ENCODE measurements at regions not wholly inside any gene's neighbourhood (a gene's known extent, or its start where the extent isn't known, plus 50 kb on each side); places are given as distances from the start of the nearest gene placed in this dataset.
A peak's percentile ranks its signal among the peaks of the same experiment; 100 is the strongest.

DNA sequence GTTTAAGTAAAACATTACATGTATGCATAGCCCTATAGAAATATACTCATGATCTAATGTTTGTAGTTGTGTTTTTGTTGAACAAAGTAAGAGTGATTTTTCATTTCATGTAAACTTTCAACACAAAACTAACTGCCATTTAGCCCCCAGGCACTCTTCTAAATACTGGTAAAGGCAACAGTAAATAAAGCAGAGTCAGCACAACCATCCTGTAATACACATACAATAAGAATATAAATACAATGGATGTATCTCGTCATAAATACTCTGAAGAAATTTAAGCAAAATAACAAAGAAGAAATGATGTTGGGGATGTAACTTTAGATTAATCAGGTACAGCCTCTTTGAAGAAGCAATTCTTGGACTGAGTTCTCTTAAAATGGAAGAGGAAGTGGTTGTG is 821.2 kb downstream of the ARAP2 start:
- ATAC-seq (no peak), DNase-seq (no peak)
- H3K27ac ChIP-seq, result no peak overlapping the region
- no peaks in the 10 kb centered on the region for H3K36me3 ChIP-seq
- no peaks in the 10 kb centered on the region for H3K4me1 ChIP-seq
- no peaks in the 10 kb centered on the region for H3K27me3 ChIP-seq
- no peak overlapping the region for H3K4me3 ChIP-seq
- no peaks in the 10 kb centered on the region for H3K9me3 ChIP-seq
- 47% methylated on average over 1 of the region's 1 CpG for WGBS (ENCODE audit: insufficient coverage, low coverage, low lambda C conversion rate, missing lambda C conversion rate)
- TF ChIP-seq, protein P1, sequence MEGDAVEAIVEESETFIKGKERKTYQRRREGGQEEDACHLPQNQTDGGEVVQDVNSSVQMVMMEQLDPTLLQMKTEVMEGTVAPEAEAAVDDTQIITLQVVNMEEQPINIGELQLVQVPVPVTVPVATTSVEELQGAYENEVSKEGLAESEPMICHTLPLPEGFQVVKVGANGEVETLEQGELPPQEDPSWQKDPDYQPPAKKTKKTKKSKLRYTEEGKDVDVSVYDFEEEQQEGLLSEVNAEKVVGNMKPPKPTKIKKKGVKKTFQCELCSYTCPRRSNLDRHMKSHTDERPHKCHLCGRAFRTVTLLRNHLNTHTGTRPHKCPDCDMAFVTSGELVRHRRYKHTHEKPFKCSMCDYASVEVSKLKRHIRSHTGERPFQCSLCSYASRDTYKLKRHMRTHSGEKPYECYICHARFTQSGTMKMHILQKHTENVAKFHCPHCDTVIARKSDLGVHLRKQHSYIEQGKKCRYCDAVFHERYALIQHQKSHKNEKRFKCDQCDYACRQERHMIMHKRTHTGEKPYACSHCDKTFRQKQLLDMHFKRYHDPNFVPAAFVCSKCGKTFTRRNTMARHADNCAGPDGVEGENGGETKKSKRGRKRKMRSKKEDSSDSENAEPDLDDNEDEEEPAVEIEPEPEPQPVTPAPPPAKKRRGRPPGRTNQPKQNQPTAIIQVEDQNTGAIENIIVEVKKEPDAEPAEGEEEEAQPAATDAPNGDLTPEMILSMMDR (IDR thresholded peaks at IDR 0.05), result no peak
- no peak for TF ChIP-seq POLR2A (IDR thresholded peaks at IDR 0.05)
- intact Hi-C loops (cut with DNase I), result no loop called here

DNA sequence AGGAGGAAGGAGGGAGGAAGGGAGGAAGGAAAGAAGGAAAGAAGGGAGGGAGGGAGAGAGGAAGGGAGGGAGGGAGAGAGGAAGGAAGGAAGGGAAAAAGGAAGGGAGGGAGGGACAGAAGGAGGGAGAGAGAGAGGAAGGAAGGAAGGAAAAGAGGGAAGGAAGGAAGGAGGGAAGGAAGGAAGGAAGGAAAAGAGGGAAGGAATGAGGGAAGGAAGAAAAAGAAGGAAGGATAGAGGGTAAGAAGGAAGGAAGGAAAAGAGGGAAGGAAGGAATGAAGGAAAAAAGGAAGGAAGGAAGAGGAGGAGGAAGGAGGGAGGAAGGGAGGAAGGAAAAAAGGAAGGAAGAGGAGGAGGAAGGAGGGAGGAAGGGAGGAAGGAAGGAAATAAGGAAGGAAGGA is 796.8 kb downstream of the ARAP2 start:
- no peak overlapping the region for H3K27ac ChIP-seq
- no peaks in the 10 kb centered on the region for H3K4me1 ChIP-seq
- DNase-seq (no peak), ATAC-seq (no peak)
- no peaks in the 10 kb centered on the region for H3K36me3 ChIP-seq
- H3K4me3 ChIP-seq, result no peak overlapping the region
- H3K9me3 ChIP-seq, result no peaks in the 10 kb centered on the region
- H3K27me3 ChIP-seq, result no peaks in the 10 kb centered on the region
- intact Hi-C loops (cut with DNase I), result no loop called here
- TF ChIP-seq, protein P1 (IDR thresholded peaks at IDR 0.05), result no peak
- TF ChIP-seq POLR2A (IDR thresholded peaks at IDR 0.05), result no peak

DNA sequence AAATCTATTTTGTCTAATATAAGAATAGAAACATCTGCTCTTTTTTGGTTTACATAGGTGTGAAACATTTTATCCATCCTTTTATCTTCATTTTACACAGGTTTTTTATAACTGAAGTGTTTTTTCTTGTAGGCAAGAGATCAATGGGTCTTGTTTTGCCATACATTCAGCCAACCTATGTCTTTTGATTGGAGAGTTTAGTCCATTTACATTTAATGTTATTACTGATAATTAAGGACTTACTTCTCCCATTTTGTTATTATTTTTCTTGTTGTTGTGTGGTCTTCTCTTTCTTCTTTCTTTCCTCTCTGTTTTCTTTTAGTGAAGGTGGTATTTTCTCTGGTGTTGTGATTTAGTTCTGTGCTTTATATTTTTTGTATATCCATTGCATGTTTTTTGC is 785.3 kb downstream of the ARAP2 start:
- no peaks in the 10 kb centered on the region for H3K4me1 ChIP-seq
- H3K27me3 ChIP-seq, result no peaks in the 10 kb centered on the region
- intact Hi-C loops (cut with DNase I), result no loop called here
- no peak for ATAC-seq
- H3K27ac ChIP-seq, result no peak overlapping the region
- no peak overlapping the region for H3K4me3 ChIP-seq
- TF ChIP-seq POLR2A (IDR thresholded peaks at IDR 0.05), result no peak
- TF ChIP-seq, protein P1 (IDR thresholded peaks at IDR 0.05), result no peak
- H3K36me3 ChIP-seq, result no peaks in the 10 kb centered on the region
- no peaks in the 10 kb centered on the region for H3K9me3 ChIP-seq
- DNase-seq, result no peak

DNA sequence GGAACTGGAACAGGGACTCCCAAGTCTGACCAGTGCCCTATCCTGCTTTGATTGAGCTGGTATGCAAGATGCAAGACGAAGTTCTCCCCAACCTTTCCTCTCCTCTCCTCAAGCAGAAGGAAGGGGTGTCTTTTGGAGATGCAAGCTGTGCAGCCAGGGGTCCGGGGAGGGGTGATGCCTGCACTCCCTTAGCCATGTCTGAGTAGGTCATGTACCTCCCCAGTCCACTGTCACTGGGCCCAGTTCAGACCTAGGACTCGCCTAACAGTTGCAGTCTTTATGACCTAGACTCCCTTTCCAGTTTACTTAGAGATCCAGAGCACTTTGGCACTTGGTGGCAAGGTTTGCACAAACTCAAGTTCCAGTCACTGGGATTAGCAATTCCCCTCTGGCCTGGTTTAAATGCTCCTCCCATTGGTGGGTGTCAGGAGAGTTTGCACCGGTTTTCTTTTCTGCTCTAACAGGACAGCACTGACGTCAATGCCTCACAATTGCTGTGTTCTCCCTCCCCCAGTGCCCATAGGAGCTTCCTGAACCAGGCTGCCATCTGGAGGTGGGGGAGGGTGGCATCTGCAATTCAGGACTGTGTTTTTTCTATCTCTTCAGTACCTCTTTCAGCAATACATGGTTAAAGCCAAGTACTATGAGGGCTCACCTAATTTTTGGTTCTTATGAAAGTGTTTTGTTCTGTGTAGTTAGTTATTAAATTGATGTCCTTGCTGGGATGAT is 782.2 kb downstream of the ARAP2 start:
- 40% methylated on average over 1 of the region's 5 CpGs for WGBS (ENCODE audit: insufficient coverage, low coverage, low lambda C conversion rate, missing lambda C conversion rate)
- no peak for DNase-seq
- H3K27me3 ChIP-seq, result no peaks in the 10 kb centered on the region
- ATAC-seq, result peak in 1 of 4 donors; percentile 26
- intact Hi-C loops (cut with DNase I), result no loop called here
- no peaks in the 10 kb centered on the region for H3K9me3 ChIP-seq
- H3K27ac ChIP-seq, result no peak overlapping the region
- H3K4me3 ChIP-seq, result no peak overlapping the region
- H3K4me1 ChIP-seq, result no peaks in the 10 kb centered on the region
- TF ChIP-seq POLR2A (IDR thresholded peaks at IDR 0.05), result no peak
- no peaks in the 10 kb centered on the region for H3K36me3 ChIP-seq

DNA sequence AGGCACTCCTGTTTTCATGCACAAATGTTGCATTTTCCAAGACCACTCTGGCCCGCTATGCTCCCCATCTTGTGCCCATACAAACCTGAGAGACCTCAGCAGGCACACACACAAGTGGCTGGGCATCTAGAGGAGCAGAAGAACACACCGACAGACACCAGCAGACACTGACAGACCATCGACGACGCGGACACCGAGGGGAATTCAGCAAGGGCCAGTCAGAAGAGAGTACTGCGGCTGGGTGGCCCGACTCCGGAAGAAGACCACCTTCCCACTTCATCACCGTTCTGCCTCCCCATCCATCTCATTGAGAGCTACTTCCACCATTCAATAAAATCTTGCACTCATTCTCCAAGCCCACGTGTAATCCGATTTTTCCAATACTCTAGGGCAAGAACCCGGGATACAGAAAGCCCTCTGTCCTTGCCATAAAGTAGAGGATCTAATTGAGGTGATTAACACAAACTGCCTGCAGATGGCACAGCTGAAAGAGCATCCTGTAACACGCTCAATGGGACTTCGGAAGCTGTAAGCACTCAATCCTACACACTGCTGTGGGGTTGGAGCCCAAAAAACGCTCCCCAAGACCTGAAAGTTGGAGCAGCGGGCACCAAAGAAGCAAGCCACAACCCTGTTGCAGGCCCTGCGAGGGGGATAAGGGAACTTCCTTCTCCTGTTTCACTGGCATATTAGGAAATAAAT is 780.9 kb downstream of the ARAP2 start:
- Histone ChIP-seq H3K27me3 (no peaks in the 10 kb centered on the region), H3K9me3 (no peaks in the 10 kb centered on the region), H3K4me1 (no peaks in the 10 kb centered on the region), H3K36me3 (no peaks in the 10 kb centered on the region), H3K27ac (no peak overlapping the region), H3K4me3 (no peak overlapping the region)
- 43% methylated on average over 9 of the region's 19 CpGs for WGBS (ENCODE audit: insufficient coverage, low coverage, low lambda C conversion rate, missing lambda C conversion rate)
- DNase-seq (peak in 1 of 3 donors; percentile 34), ATAC-seq (no peak)
- no peak for TF ChIP-seq POLR2A (IDR thresholded peaks at IDR 0.05)
- TF ChIP-seq, protein P1 (IDR thresholded peaks at IDR 0.05), result no peak
- intact Hi-C loops (cut with DNase I), result no loop called here

All from right lobe of liver (tissue), 6 donors.